ENCODE measurements at regions not wholly inside any gene's neighbourhood (a gene's known extent, or its start where the extent isn't known, plus 50 kb on each side); places are given as distances from the start of the nearest gene placed in this dataset.

GRCh38 chr10:33566426-33566825, 232.0 kb upstream of the NRP1 start:
- TF ChIP-seq POLR2AphosphoS5 (IDR thresholded peaks at IDR 0.05; ENCODE audit: low read depth, low read length) (no peak), POLR2A (IDR thresholded peaks at IDR 0.05; ENCODE audit: low read depth, low read length) (no peak), SPI1 (IDR thresholded peaks at IDR 0.05; ENCODE audit: low read depth, low read length) (no peak), TAF1 (IDR thresholded peaks at IDR 0.05; ENCODE audit: low read depth, low read length) (no peak), POU2F2 (IDR thresholded peaks at IDR 0.05; ENCODE audit: low read depth, low read length) (no peak)

All from GM12891 (cell line).